NCI-H1436 (cell line): ENCODE measurements at regions not wholly inside any gene's neighbourhood (a gene's known extent, or its start where the extent isn't known, plus 50 kb on each side); places are given as distances from the start of the nearest gene placed in this dataset.

ENCODE experiments used
- DNase-seq: peaks from one replicate; lab custom pipeline; 2025; lab: John Stamatoyannopoulos, UW

DNA sequence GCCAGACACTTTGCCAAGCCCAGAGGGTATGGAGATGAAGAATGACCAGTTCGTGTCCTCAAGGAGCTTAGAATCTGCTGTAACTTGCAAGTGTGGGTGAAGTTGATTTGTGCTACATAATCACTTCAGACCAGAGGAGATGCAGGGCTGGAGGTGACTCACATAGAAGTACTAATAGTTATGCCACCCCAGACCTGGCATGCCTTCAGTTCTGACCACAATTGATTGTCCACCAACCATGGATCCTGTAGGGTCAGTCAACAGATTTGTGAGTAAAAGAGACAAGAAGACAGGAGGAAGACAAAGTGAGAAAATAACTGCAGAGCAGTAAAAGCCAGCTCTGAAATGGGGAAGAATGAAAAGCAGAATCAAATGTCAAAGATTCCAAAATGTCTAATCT lies 51.2 kb upstream of the BMPER start:
- DNase-seq: no peak

DNA sequence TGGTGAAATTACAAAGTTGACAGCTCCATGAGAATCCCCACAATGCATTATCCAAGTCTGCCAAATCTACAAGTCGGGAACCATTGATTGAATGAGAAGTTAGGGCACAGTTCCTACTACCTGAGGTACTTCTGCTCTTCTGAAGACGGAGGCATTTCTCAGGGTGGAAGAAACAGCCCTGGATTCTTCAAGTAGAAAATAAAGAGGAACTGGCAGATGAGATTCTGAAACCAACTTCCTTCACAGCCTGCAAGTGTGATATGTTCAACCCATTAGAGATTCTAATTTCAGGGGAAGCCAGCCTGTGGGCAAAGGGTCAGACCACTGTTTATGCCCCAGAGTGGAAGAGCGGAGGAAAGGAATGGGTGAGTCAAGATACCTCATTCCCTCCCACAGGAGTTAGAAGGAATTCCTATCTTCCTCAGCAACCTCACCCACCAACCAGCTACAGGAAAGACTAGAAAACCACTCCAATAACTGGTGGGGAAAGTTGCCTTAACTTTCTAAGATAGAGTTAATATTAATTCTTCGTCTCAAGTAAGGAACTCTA lies 50.5 kb upstream of the BMPER start:
- DNase-seq: no peak
